GM12873 (cell line): ENCODE measurements at regions not wholly inside any gene's neighbourhood (a gene's known extent, or its start where the extent isn't known, plus 50 kb on each side); places are given as distances from the start of the nearest gene placed in this dataset.

Experiments
- CTCF ChIP-seq: IDR thresholded peaks from 2 replicates; pipeline ENCODE4 v1.5.1; 2012; ENCODE audit warnings: low read depth, mild to moderate bottlenecking, moderate library complexity, low read length, control low read depth; ENCODE audit not compliant: insufficient read depth; ENCODE audit errors: missing control alignments

GRCh38 chr16:52022980-52023379 is 524.0 kb downstream of the TOX3 start:
- no peak for TF ChIP-seq CTCF

GRCh38 chr16:52022177-52022576 is 524.8 kb downstream of the TOX3 start:
- TF ChIP-seq CTCF = no peak

- no peak for TF ChIP-seq CTCF
Observed at GRCh38 chr16:52016387-52016786, 530.6 kb downstream of the TOX3 start.

- TF ChIP-seq CTCF = no peak
Observed at GRCh38 chr16:52005551-52005950, 541.4 kb downstream of the TOX3 start.

GRCh38 chr16:52004343-52004742 is 542.6 kb downstream of the TOX3 start:
- TF ChIP-seq CTCF = no peak

GRCh38 chr16:52002026-52002425 is 544.9 kb downstream of the TOX3 start:
- TF ChIP-seq CTCF = no peak

GRCh38 chr16:51996516-51996915 is 550.4 kb downstream of the TOX3 start:
- no peak for TF ChIP-seq CTCF
